Smooth muscle cell of the brain vasculature (primary cell): ENCODE measurements at regions not wholly inside any gene's neighbourhood (a gene's known extent, or its start where the extent isn't known, plus 50 kb on each side); places are given as distances from the start of the nearest gene placed in this dataset.
"Not testable (repeated sequence)": the region's sequence is repeated elsewhere in the genome, so short reads cannot be mapped to it uniquely, and the experiment has no call there.

ENCODE experiments used
- DNase-seq: peaks from one replicate; pipeline ENCODE4 v3.0.0-alpha.2; 2012; ENCODE audit warnings: low read depth, low spot score

- DNase-seq, result no peak
Observed at GRCh38 chr9:135376511-135377265, 102.9 kb upstream of the PPP1R26 start.

- no peak for DNase-seq
Observed at GRCh38 chr9:135377431-135377830, 102.2 kb upstream of the PPP1R26 start.

GRCh38 chr9:135378751-135379150, 100.8 kb upstream of the PPP1R26 start:
- DNase-seq, result no peak

- DNase-seq, result no peak
Observed at GRCh38 chr9:135379540-135380267, 99.9 kb upstream of the PPP1R26 start.

- DNase-seq, result no peak
Observed at GRCh38 chr9:135380311-135380960, 99.1 kb upstream of the PPP1R26 start.

GRCh38 chr9:135381762-135382310, 97.7 kb upstream of the PPP1R26 start:
- no peak for DNase-seq

GRCh38 chr9:135384226-135384625, 95.4 kb upstream of the PPP1R26 start:
- no peak for DNase-seq

GRCh38 chr9:135384815-135385405, 94.7 kb upstream of the PPP1R26 start:
- not testable (repeated sequence) for DNase-seq

GRCh38 chr9:135385793-135386192, 93.8 kb upstream of the PPP1R26 start:
- no peak for DNase-seq

- no peak for DNase-seq
Observed at GRCh38 chr9:135387976-135388375, 91.6 kb upstream of the PPP1R26 start.

GRCh38 chr9:135388530-135388929, 91.1 kb upstream of the PPP1R26 start:
- DNase-seq, result no peak

GRCh38 chr9:135391759-135392158, 87.8 kb upstream of the PPP1R26 start:
- no peak for DNase-seq

GRCh38 chr9:135392511-135392910, 87.1 kb upstream of the PPP1R26 start:
- no peak for DNase-seq

GRCh38 chr9:135394131-135394530, 85.5 kb upstream of the PPP1R26 start:
- DNase-seq, result no peak

GRCh38 chr9:135394699-135395645, 84.6 kb upstream of the PPP1R26 start:
- no peak for DNase-seq

- DNase-seq, result no peak
Observed at GRCh38 chr9:135397142-135397541, 82.4 kb upstream of the PPP1R26 start.

- no peak for DNase-seq
Observed at GRCh38 chr9:135399000-135399649, 80.5 kb upstream of the PPP1R26 start.

- no peak for DNase-seq
Observed at GRCh38 chr9:135400496-135400895, 79.1 kb upstream of the PPP1R26 start.

GRCh38 chr9:135401218-135401617, 78.4 kb upstream of the PPP1R26 start:
- DNase-seq, result no peak

GRCh38 chr9:135402048-135402738, 77.4 kb upstream of the PPP1R26 start:
- no peak for DNase-seq
